Fibroblast of lung (primary cell): ENCODE measurements at regions not wholly inside any gene's neighbourhood (a gene's known extent, or its start where the extent isn't known, plus 50 kb on each side); places are given as distances from the start of the nearest gene placed in this dataset.

Experiments
- CTCF ChIP-seq, 2 donors: IDR thresholded peaks in 1 of 2; conservative IDR thresholded peaks in 1 of 2; 1 replicate in 1 of 2; 2 replicates in 1 of 2; pipeline ENCODE4 v1.5.1; 2011 to 2012; ENCODE audit warnings: low read length in 2 of 2, control low read depth in 1 of 2, inconsistent platforms in 1 of 2, low read depth in 1 of 2, mild to moderate bottlenecking in 1 of 2
- EZH2 ChIP-seq: IDR thresholded peaks from 2 replicates; pipeline ENCODE4 v1.5.1; 2012; ENCODE audit warnings: low read length, control low read depth, mild to moderate bottlenecking; ENCODE audit errors: missing control alignments

DNA sequence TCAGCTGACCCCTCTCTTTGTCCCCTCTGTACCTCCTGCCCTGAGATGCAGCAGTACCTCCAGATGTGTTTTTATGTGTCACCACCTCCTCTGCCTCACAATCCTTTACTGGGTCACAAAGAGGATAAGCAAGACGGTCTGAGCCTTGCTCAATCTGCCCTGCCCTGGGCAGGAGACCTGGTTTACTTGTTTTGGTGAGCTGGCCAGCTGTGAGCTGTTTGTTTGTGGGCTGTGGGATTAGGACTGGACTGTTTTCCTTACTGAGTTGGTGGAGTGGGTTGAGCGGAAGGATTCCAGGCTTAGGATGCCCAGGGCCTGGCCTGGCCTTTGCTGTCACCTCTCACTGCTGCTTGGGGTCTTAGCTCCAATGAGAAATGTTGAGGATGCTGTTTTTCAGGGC lies 299.5 kb downstream of the SRBD1 start:
- TF ChIP-seq CTCF (conservative IDR thresholded peaks at IDR 0.05 in 1 of 2, IDR thresholded peaks at IDR 0.05 in 1 of 2; ENCODE audit: low read depth in 1 of 2, low read length in 2 of 2) (no peak), EZH2 (no peak)
